ENCODE measurements at regions not wholly inside any gene's neighbourhood (a gene's known extent, or its start where the extent isn't known, plus 50 kb on each side); places are given as distances from the start of the nearest gene placed in this dataset.

GRCh38 chr13:80430561-80430960 lies 89.6 kb upstream of the SPRY2 start (continued):
- TF ChIP-seq ZNF462 (CRISPR knock-in tag; IDR thresholded peaks at IDR 0.05) (no peak), NANOG (IDR thresholded peaks at IDR 0.05; ENCODE audit: borderline replicate concordance) (no peak), EZH2 (IDR thresholded peaks at IDR 0.05; ENCODE audit: low read depth, unreplicated experiment) (no peak), ETS1 (IDR thresholded peaks at IDR 0.05) (no peak), EZH2phosphoT487 (IDR thresholded peaks at IDR 0.05; ENCODE audit: unreplicated experiment) (no peak), CTCF (conservative IDR thresholded peaks at IDR 0.05; ENCODE audit: low read depth in 2 of 2) (no peak), JUNB (IDR thresholded peaks at IDR 0.05; ENCODE audit: unreplicated experiment) (no peak), ZNF114 (CRISPR knock-in tag; IDR thresholded peaks at IDR 0.05) (no peak), REST (IDR thresholded peaks at IDR 0.05; ENCODE audit: unreplicated experiment) (no peak), POLR2AphosphoS5 (IDR thresholded peaks at IDR 0.05; ENCODE audit: low read depth) (no peak)
